Esophagus muscularis mucosa (tissue), 4 donors: ENCODE measurements at regions not wholly inside any gene's neighbourhood (a gene's known extent, or its start where the extent isn't known, plus 50 kb on each side); places are given as distances from the start of the nearest gene placed in this dataset.

ENCODE experiments used
- EP300 ChIP-seq: sonication (generic); formaldehyde crosslinking; IDR thresholded peaks from one replicate; pipeline ENCODE4 v1.6.1; 2017; ENCODE audit warnings: antibody characterized with exemption
- POLR2A ChIP-seq: fragments of 450-650 bp; IDR thresholded peaks from one replicate; pipeline ENCODE4 v1.6.1; 2017; ENCODE audit warnings: antibody characterized with exemption, moderate library complexity, mild to moderate bottlenecking, low read depth
- TF ChIP-seq, protein P1 (sequence below), 3 experiments: fragments of 200-600 bp in 2 of 3; fragments of 450-650 bp in 1 of 3; sonication (generic) in 2 of 3; IDR thresholded peaks; one replicate each; pipeline ENCODE4 v1.5.1; 2017 to 2019; ENCODE audit warnings: antibody characterized with exemption in 3 of 3, mild to moderate bottlenecking in 2 of 3, moderate library complexity in 1 of 3

- TF ChIP-seq EP300 (no peak), POLR2A (no peak)
- TF ChIP-seq, protein P1, sequence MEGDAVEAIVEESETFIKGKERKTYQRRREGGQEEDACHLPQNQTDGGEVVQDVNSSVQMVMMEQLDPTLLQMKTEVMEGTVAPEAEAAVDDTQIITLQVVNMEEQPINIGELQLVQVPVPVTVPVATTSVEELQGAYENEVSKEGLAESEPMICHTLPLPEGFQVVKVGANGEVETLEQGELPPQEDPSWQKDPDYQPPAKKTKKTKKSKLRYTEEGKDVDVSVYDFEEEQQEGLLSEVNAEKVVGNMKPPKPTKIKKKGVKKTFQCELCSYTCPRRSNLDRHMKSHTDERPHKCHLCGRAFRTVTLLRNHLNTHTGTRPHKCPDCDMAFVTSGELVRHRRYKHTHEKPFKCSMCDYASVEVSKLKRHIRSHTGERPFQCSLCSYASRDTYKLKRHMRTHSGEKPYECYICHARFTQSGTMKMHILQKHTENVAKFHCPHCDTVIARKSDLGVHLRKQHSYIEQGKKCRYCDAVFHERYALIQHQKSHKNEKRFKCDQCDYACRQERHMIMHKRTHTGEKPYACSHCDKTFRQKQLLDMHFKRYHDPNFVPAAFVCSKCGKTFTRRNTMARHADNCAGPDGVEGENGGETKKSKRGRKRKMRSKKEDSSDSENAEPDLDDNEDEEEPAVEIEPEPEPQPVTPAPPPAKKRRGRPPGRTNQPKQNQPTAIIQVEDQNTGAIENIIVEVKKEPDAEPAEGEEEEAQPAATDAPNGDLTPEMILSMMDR (IDR thresholded peaks at IDR 0.05), result no peak
These were observed 551.6 kb downstream of the COL12A1 start for GRCh38 chr6:74654296-74654695.
